K562 (cell line): ENCODE measurements at regions not wholly inside any gene's neighbourhood (a gene's known extent, or its start where the extent isn't known, plus 50 kb on each side); places are given as distances from the start of the nearest gene placed in this dataset.

Experiments used
- ATAC-seq: fragments of 200-7000 bp; cut with Tn5 transposase; 3 replicates; pipeline ENCODE4 v1.9.1; 2020; ENCODE audit warnings: moderate library complexity
- BruUV-seq: library from RNA; stranded (reverse); fragments of 400-500 nt; replicated peaks from 2 replicates; lab custom pipeline; 2021; lab: Mats Ljungman, UMichigan
- CTCF ChIA-PET: fragments of 300-600 bp; formaldehyde crosslinking; extraction: SDS; loops from one replicate; lab custom pipeline; 2021; ENCODE audit warnings: low intra/inter-chr PET ratio; lab: Yijun Ruan, JAX
- POLR2A ChIA-PET: fragments of 300-600, 350-650 bp; sonication (Branson Sonifier 250); formaldehyde crosslinking; extraction: SDS; loops from one replicate; lab custom pipeline; 2021; ENCODE audit warnings: antibody characterized with exemption, inconsistent platforms; lab: Yijun Ruan, JAX
- DNase-seq, 4 experiments: peaks; one replicate each; pipeline versions ENCODE4 v3.0.0 to v3.0.0-alpha.2; 2011 to 2018; ENCODE audit warnings: low spot score in 3 of 4, mixed read lengths in 3 of 4; ENCODE audit errors: extremely low read depth in 1 of 4
- FAIRE-seq: peaks from 2 replicates; lab custom pipeline; 2011; peaks lifted over from hg19 to GRCh38; lab: Jason Lieb, UNC
- H2AFZ ChIP-seq: 2 replicates; pipeline ENCODE4 v1.6.0; 2011; ENCODE audit warnings: low read depth, low read length, control low read depth, inconsistent platforms
- H3K27ac ChIP-seq: fragments of 200-600 bp; 3 replicates; pipeline ENCODE4 v1.8.0; 2011; ENCODE audit warnings: low read depth, mild to moderate bottlenecking, control low read depth, inconsistent platforms, low read length, moderate library complexity, mixed read lengths; ENCODE audit errors: extremely low read depth
- H3K27me3 ChIP-seq, 2 experiments: fragments of 300-600 bp in 1 of 2; 2 replicates in 1 of 2; 3 replicates in 1 of 2; pipeline versions ENCODE4 v1.6.0 to v1.8.0; 2011; ENCODE audit warnings: inconsistent platforms in 2 of 2, low read length in 2 of 2, mild to moderate bottlenecking in 1 of 2, mixed read lengths in 1 of 2, moderate library complexity in 1 of 2; ENCODE audit not compliant: control insufficient read depth in 2 of 2, insufficient read depth in 2 of 2
- H3K36me3 ChIP-seq: fragments of 300-600 bp; 3 replicates; pipeline ENCODE4 v1.8.0; 2011; ENCODE audit warnings: mild to moderate bottlenecking, low read length, inconsistent platforms; ENCODE audit not compliant: control insufficient read depth, insufficient read depth
- H3K4me1 ChIP-seq, 2 experiments: fragments of 200-600 bp in 1 of 2; replicated peaks in 1 of 2; 2 replicates in 1 of 2; 3 replicates in 1 of 2; pipeline versions ENCODE4 v1.5.1 to v1.8.0; 2011; ENCODE audit warnings: inconsistent platforms in 2 of 2, low read length in 2 of 2, mild to moderate bottlenecking in 1 of 2, mixed read lengths in 1 of 2, moderate library complexity in 1 of 2; ENCODE audit not compliant: control insufficient read depth in 2 of 2, insufficient read depth in 2 of 2
- H3K4me2 ChIP-seq: 2 replicates; pipeline ENCODE4 v1.6.1; 2011; ENCODE audit warnings: low read length, control low read depth, inconsistent platforms, mixed read lengths; ENCODE audit not compliant: insufficient read depth
- H3K4me3 ChIP-seq: fragments of 200-600 bp; sonication (generic), shearing (Covaris generic); 2 replicates; pipeline ENCODE4 v1.5.1; 2016; ENCODE audit warnings: control low read depth, inconsistent platforms
- H3K79me2 ChIP-seq: fragments of 200-600 bp; 3 replicates; pipeline ENCODE4 v1.8.0; 2011; ENCODE audit warnings: low read length, inconsistent platforms; ENCODE audit not compliant: control insufficient read depth, insufficient read depth
- H3K9ac ChIP-seq, 2 experiments: 2 replicates each; pipeline versions ENCODE4 v1.6.0 to v1.6.1; 2011; ENCODE audit warnings: low read depth in 2 of 2, low read length in 2 of 2, control low read depth in 1 of 2, inconsistent platforms in 1 of 2, mild to moderate bottlenecking in 1 of 2, mixed read lengths in 1 of 2; ENCODE audit not compliant: insufficient read depth in 1 of 2
- H3K9me1 ChIP-seq: one replicate; pipeline ENCODE4 v1.6.0; 2011; ENCODE audit warnings: inconsistent platforms, mild to moderate bottlenecking, low read length, moderate library complexity; ENCODE audit not compliant: control insufficient read depth, insufficient read depth
- H3K9me3 ChIP-seq: replicated peaks from 2 replicates; pipeline ENCODE4 v1.5.1; 2011; ENCODE audit warnings: low read depth, low read length, inconsistent platforms; ENCODE audit not compliant: control insufficient read depth, insufficient read depth
- H4K20me1 ChIP-seq: replicated peaks from 2 replicates; pipeline ENCODE4 v1.6.1; 2011; ENCODE audit warnings: low read length, inconsistent platforms, mixed read lengths; ENCODE audit not compliant: control insufficient read depth, insufficient read depth
- E4F1 ChIP-seq: fragments of 250-450 bp; sonication (Bioruptor Pico); IDR thresholded peaks from 2 replicates; pipeline ENCODE4 v1.5.0; 2021; ENCODE audit warnings: mild to moderate bottlenecking, borderline replicate concordance
- HDAC6 ChIP-seq: IDR thresholded peaks from 2 replicates; pipeline ENCODE4 v1.6.1; 2012; ENCODE audit warnings: low read depth, mild to moderate bottlenecking, control low read depth, inconsistent platforms, low read length, moderate library complexity
- HMBOX1 ChIP-seq: sonication (generic); IDR thresholded peaks from 2 replicates; pipeline ENCODE4 v1.6.1; 2016
- HMG20A ChIP-seq: fragments of 450-650 bp; formaldehyde crosslinking; conservative IDR thresholded peaks from 2 replicates; pipeline ENCODE4 v1.4.0; 2020; ENCODE audit warnings: mild to moderate bottlenecking, mixed read lengths
- ILK ChIP-seq: fragments of 450-650 bp; IDR thresholded peaks from 2 replicates; pipeline ENCODE4 v1.6.1; 2016; ENCODE audit warnings: missing genetic modification characterization, low read depth, mild to moderate bottlenecking, missing compliant biosample characterization, moderate library complexity, borderline replicate concordance
- MNT ChIP-seq, 2 experiments: fragments of 450-650 bp; conservative IDR thresholded peaks; 2 replicates each; pipeline ENCODE4 v1.6.1; 2017; ENCODE audit warnings: mild to moderate bottlenecking in 2 of 2, moderate library complexity in 2 of 2
- MYC ChIP-seq, 2 experiments: fragments of 250-450 bp in 1 of 2; sonication (Bioruptor Pico) in 1 of 2; IDR thresholded peaks; 2 replicates each; pipeline versions ENCODE4 v1.5.1 to v1.6.1; 2012 to 2021; ENCODE audit warnings: low read depth in 2 of 2, borderline replicate concordance in 1 of 2, improper control_type of control experiment in 1 of 2, low read length in 1 of 2, mild to moderate bottlenecking in 1 of 2, moderate library complexity in 1 of 2
- NFIX ChIP-seq: fragments of 250-450 bp; sonication (Bioruptor Pico); IDR thresholded peaks from 2 replicates; pipeline ENCODE4 v1.4.0; 2020; ENCODE audit warnings: low read depth, mild to moderate bottlenecking, moderate library complexity
- SIX5 ChIP-seq, 2 experiments: IDR thresholded peaks; 2 replicates each; pipeline ENCODE4 v1.6.1; 2011; ENCODE audit warnings: low read length in 2 of 2, borderline replicate concordance in 1 of 2, low read depth in 1 of 2, mild to moderate bottlenecking in 1 of 2, moderate library complexity in 1 of 2; ENCODE audit not compliant: insufficient read depth in 1 of 2
- THAP7 ChIP-seq: fragments of 250-450 bp; sonication (Bioruptor Pico); IDR thresholded peaks from 2 replicates; pipeline ENCODE4 v1.5.0; 2021
- THRA ChIP-seq: fragments of 450-650 bp; IDR thresholded peaks from 2 replicates; pipeline ENCODE4 v1.6.1; 2017; ENCODE audit warnings: mild to moderate bottlenecking, moderate library complexity
- VEZF1 ChIP-seq: fragments of 200-800 bp; sonication (Bioruptor generic); IDR thresholded peaks from 2 replicates; pipeline ENCODE4 v1.6.1; 2017; ENCODE audit warnings: missing genetic modification characterization, missing compliant biosample characterization
- ZNF146 ChIP-seq: IDR thresholded peaks from one replicate; pipeline ENCODE4 v1.6.1; 2018; ENCODE audit warnings: missing compliant biosample characterization; ENCODE audit not compliant: unreplicated experiment
- in situ Hi-C: fragments of 300-500 bp; cut with MboI; formaldehyde crosslinking; loops from 4 replicates; pipeline ENCODE4 v1.15.0; 2018; ENCODE audit warnings: inconsistent platforms, mixed read lengths
- intact Hi-C: fragments of 100-400 bp; cut with micrococcal nuclease; formaldehyde crosslinking; loops from 2 replicates; pipeline ENCODE4 v1.14.2; 2022

- Histone ChIP-seq H3K9me3 (0 out of 2 replicates have a peak, but pooled peaks cover 1% of the 10 kb centered on the region), H2AFZ (no peak overlapping the region), H3K9ac (no peak overlapping the region), H3K9me1 (no peaks in the 10 kb centered on the region), H3K4me2 (no peak overlapping the region), H3K4me1 (no peaks in the 10 kb centered on the region), H3K27me3 (no peaks in the 10 kb centered on the region), H3K36me3 (no peaks in the 10 kb centered on the region), H3K27ac (no peak overlapping the region), H3K79me2 (no peaks in the 10 kb centered on the region), H4K20me1 (no peaks in the 10 kb centered on the region), H3K4me3 (no peak overlapping the region)
- intact Hi-C loops: no loop called here
- ATAC-seq (no peak), FAIRE-seq (no peak), DNase-seq (no peak)
- ChIA-PET CTCF (no interaction called here), POLR2A (no interaction called here)
- BruUV-seq: no TSS peak
- in situ Hi-C loops: no loop called here
- TF ChIP-seq VEZF1 (CRISPR knock-in tag) (no peak), E4F1 (no peak), MNT (conservative IDR thresholded peaks at IDR 0.05) (no peak), ZNF146 (CRISPR knock-in tag) (no peak), HDAC6 (no peak), NFIX (CRISPR knock-in tag) (no peak), THAP7 (CRISPR knock-in tag) (no peak), THRA (no peak), MYC (IDR thresholded peaks at IDR 0.05; ENCODE audit: low read depth, low read length) (no peak), MYC (CRISPR knock-in tag; IDR thresholded peaks at IDR 0.05; ENCODE audit: borderline replicate concordance, low read depth) (no peak), ILK (tag) (no peak), SIX5 (IDR thresholded peaks at IDR 0.05; ENCODE audit: borderline replicate concordance in 1 of 2, insufficient read depth in 1 of 2, low read depth in 1 of 2, low read length in 2 of 2) (no peak), HMG20A (CRISPR knock-in tag) (no peak), HMBOX1 (no peak)
Measured at GRCh38 chr4:136121426-136121825, 1410.9 kb downstream of the PCDH18 start.
